Tibial nerve (tissue), 4 donors: ENCODE measurements at regions not wholly inside any gene's neighbourhood (a gene's known extent, or its start where the extent isn't known, plus 50 kb on each side); places are given as distances from the start of the nearest gene placed in this dataset.

Source experiments
- DNase-seq, 2 donors: peaks; one replicate each; pipeline ENCODE4 v3.0.0-alpha.2; 2019; ENCODE audit warnings: low spot score in 2 of 2
- H3K27ac ChIP-seq, 4 donors: fragments of 200-600 bp; sonication (generic) in 3 of 4; one replicate each; pipeline ENCODE4 v1.5.1; 2017 to 2019; ENCODE audit warnings: mild to moderate bottlenecking in 1 of 4
- H3K27me3 ChIP-seq, 2 donors: fragments of 200-600 bp; sonication (generic) in 1 of 2; one replicate each; pipeline versions ENCODE4 v1.5.1 to v1.6.0; 2017 to 2019
- H3K36me3 ChIP-seq, 3 donors: fragments of 200-600 bp; sonication (generic); one replicate each; pipeline ENCODE4 v1.5.1; 2018 to 2019
- H3K4me1 ChIP-seq, 4 donors: fragments of 200-600 bp; sonication (generic) in 3 of 4; one replicate each; pipeline ENCODE4 v1.5.1; 2017 to 2019
- H3K4me3 ChIP-seq, 4 donors: fragments of 200-600 bp; sonication (generic) in 3 of 4; one replicate each; pipeline ENCODE4 v1.5.1; 2017 to 2019; ENCODE audit warnings: mild to moderate bottlenecking in 1 of 4, moderate library complexity in 1 of 4
- H3K9me3 ChIP-seq, 4 donors: fragments of 200-600 bp; sonication (generic) in 3 of 4; one replicate each; pipeline ENCODE4 v1.5.1; 2017 to 2019
- CTCF ChIP-seq, 5 experiments: fragments of 200-600 bp in 3 of 5; fragments of 450-650 bp in 2 of 5; sonication (generic) in 3 of 5; IDR thresholded peaks; one replicate each; pipeline ENCODE4 v1.5.1; 2016 to 2019; ENCODE audit warnings: antibody characterized with exemption in 5 of 5, mild to moderate bottlenecking in 3 of 5, moderate library complexity in 2 of 5
- EP300 ChIP-seq, 2 donors: sonication (generic); formaldehyde crosslinking; IDR thresholded peaks; one replicate each; pipeline ENCODE4 v1.6.1; 2017; ENCODE audit warnings: antibody characterized with exemption in 2 of 2, mild to moderate bottlenecking in 1 of 2
- POLR2A ChIP-seq, 2 donors: fragments of 450-650 bp; IDR thresholded peaks; one replicate each; pipeline ENCODE4 v1.6.1; 2017; ENCODE audit warnings: antibody characterized with exemption in 2 of 2, mild to moderate bottlenecking in 2 of 2, moderate library complexity in 2 of 2
- WGBS, 2 donors: methylation state at CpG; one replicate each; pipeline ENCODE4 v1.1.5; 2018; 5-methylcytosine and 5-hydroxymethylcytosine counted together

DNA sequence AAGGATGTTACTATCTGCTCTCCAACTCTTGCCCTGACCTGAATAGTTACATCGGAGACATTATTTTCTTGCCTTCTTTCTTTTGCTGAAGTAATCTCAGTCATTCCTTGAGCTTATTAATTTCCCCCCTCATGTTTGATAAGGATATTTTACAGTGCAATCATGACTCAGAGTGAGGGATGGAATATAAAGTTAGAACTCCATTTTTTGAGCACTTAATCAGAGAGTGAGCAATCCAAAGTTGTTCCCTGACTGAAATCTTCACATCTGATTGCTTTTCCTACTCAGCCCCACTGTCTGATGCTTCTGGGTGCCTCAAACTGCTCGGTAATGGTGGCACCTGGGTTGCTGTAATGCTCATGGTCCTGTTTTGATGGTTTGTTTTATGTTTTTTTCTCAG, 142.7 kb upstream of the SEL1L start:
- 76 to 81% methylated on average over 2 of the region's 2 CpGs for WGBS, 2 donors
- Histone ChIP-seq H3K36me3 (no peaks in the 10 kb centered on the region), H3K27me3 (no peaks in the 10 kb centered on the region), H3K4me3 (no peak overlapping the region), H3K4me1 (no peaks in the 10 kb centered on the region), H3K27ac (no peak overlapping the region), H3K9me3 (no peaks in the 10 kb centered on the region)
- no peak for DNase-seq
- TF ChIP-seq EP300 (IDR thresholded peaks at IDR 0.05) (no peak), POLR2A (IDR thresholded peaks at IDR 0.05) (no peak), CTCF (IDR thresholded peaks at IDR 0.05) (no peak)

DNA sequence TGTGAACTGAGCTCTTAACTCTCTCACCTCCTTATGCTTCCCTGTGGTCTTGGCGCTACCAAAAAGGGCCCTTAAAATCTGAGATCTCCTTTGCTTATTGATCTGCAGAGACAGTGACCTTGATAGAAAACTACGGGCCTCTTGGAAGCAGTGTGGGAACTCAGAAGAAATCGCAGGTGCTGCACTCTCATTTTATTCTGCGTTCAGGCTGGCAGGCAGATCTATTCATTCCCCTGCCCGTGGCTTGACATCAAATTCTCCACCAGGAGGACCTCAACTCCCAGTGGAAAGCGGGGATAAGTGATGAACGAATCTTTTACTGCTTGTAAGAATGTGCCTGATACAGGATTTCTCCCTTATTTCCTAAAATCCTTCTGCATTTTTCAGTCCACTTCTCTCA, 143.2 kb upstream of the SEL1L start:
- Histone ChIP-seq H3K27me3 (no peaks in the 10 kb centered on the region), H3K4me3 (no peak overlapping the region), H3K36me3 (no peaks in the 10 kb centered on the region), H3K4me1 (peaks cover 0 to 3% (median 0%) of the 10 kb centered on the region in 4 donors), H3K9me3 (no peaks in the 10 kb centered on the region), H3K27ac (no peak overlapping the region)
- DNase-seq: no peak
- WGBS, 2 donors: 71 to 72% methylated on average over 7 of the region's 7 CpGs
- TF ChIP-seq EP300 (IDR thresholded peaks at IDR 0.05): no peak
- TF ChIP-seq POLR2A (IDR thresholded peaks at IDR 0.05): no peak
- no peak for TF ChIP-seq CTCF (IDR thresholded peaks at IDR 0.05)

- no peaks in the 10 kb centered on the region for H3K36me3 ChIP-seq
- no peaks in the 10 kb centered on the region for H3K9me3 ChIP-seq
- TF ChIP-seq EP300 (IDR thresholded peaks at IDR 0.05) (no peak), CTCF (IDR thresholded peaks at IDR 0.05) (no peak), POLR2A (IDR thresholded peaks at IDR 0.05) (no peak)
- H3K4me3 ChIP-seq: no peak overlapping the region
- peaks cover 0 to 4% (median 0%) of the 10 kb centered on the region in 4 donors for H3K4me1 ChIP-seq
- DNase-seq: no peak
- H3K27ac ChIP-seq: no peak overlapping the region
- 65 to 88% methylated on average over 1 of the region's 1 CpG for WGBS, 2 donors
- no peaks in the 10 kb centered on the region for H3K27me3 ChIP-seq
Observed at GRCh38 chr14:81677736-81678135, 144.1 kb upstream of the SEL1L start.

DNA sequence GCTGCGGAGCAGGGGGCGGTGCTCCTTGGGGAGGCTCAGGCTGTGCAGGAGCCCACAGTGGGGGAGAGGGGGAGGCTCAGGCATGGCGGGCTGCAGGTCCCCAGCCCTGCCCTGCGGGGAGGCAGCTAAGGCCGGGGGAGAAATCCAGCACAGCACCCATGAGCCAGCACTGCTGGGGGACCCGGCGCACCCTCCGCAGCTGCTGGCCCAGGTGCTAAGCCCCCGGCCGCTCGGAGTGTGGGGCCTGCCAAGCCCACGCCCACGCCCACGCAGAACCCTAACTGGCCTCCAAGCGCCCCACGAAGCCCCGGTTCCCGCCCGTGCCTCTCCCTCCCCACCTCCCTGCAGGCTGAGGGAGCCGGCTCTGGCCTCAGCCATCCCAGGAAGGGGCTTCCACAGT, 145.6 kb upstream of the SEL1L start:
- no peak for DNase-seq
- Histone ChIP-seq H3K4me3 (no peak overlapping the region), H3K27me3 (no peaks in the 10 kb centered on the region), H3K36me3 (no peaks in the 10 kb centered on the region), H3K27ac (no peak overlapping the region), H3K4me1 (peaks cover 0 to 4% (median 0%) of the 10 kb centered on the region in 4 donors), H3K9me3 (no peaks in the 10 kb centered on the region)
- TF ChIP-seq EP300 (IDR thresholded peaks at IDR 0.05) (no peak), POLR2A (IDR thresholded peaks at IDR 0.05) (no peak), CTCF (IDR thresholded peaks at IDR 0.05) (no peak)
- 96 to 97% methylated on average over 16 to 17 of the region's 20 CpGs for WGBS, 2 donors

- WGBS, 2 donors: 46 to 55% methylated on average over 3 of the region's 3 CpGs
- TF ChIP-seq CTCF (IDR thresholded peaks at IDR 0.05) (no peak), POLR2A (IDR thresholded peaks at IDR 0.05) (no peak), EP300 (IDR thresholded peaks at IDR 0.05) (no peak)
- Histone ChIP-seq H3K4me1 (peaks cover 0 to 4% (median 0%) of the 10 kb centered on the region in 4 donors), H3K36me3 (no peaks in the 10 kb centered on the region), H3K4me3 (no peak overlapping the region), H3K27me3 (no peaks in the 10 kb centered on the region), H3K9me3 (no peaks in the 10 kb centered on the region), H3K27ac (no peak overlapping the region)
- no peak for DNase-seq
Observed at GRCh38 chr14:81681541-81681940, 147.9 kb upstream of the SEL1L start.
